Neural cell (in vitro differentiated cells): ENCODE measurements at regions not wholly inside any gene's neighbourhood (a gene's known extent, or its start where the extent isn't known, plus 50 kb on each side); places are given as distances from the start of the nearest gene placed in this dataset.

Source experiments
- CTCF ChIP-seq: fragments of 450-650 bp; IDR thresholded peaks from 2 replicates; pipeline ENCODE4 v1.5.1; 2014; ENCODE audit warnings: antibody characterized with exemption, mild to moderate bottlenecking, moderate library complexity; ENCODE audit not compliant: poor library complexity, severe bottlenecking
- EP300 ChIP-seq: fragments of 450-650 bp; conservative IDR thresholded peaks from 2 replicates; pipeline ENCODE4 v1.6.1; 2014; ENCODE audit warnings: antibody characterized with exemption, mild to moderate bottlenecking, moderate library complexity; ENCODE audit not compliant: poor library complexity, severe bottlenecking
- EZH2 ChIP-seq: fragments of 200-600, 300-800 bp; shearing (Covaris generic), sonication (generic); IDR thresholded peaks from 2 replicates; pipeline ENCODE4 v1.6.1; 2014; ENCODE audit warnings: antibody characterized with exemption, low read length, borderline replicate concordance, mild to moderate bottlenecking; ENCODE audit not compliant: insufficient read depth, poor library complexity, severe bottlenecking
- MXI1 ChIP-seq: fragments of 450-650 bp; conservative IDR thresholded peaks from 2 replicates; pipeline ENCODE4 v1.6.1; 2014; ENCODE audit warnings: antibody characterized with exemption, mild to moderate bottlenecking; ENCODE audit not compliant: poor library complexity, severe bottlenecking
- POLR2AphosphoS5 ChIP-seq: IDR thresholded peaks from 2 replicates; pipeline ENCODE4 v1.6.1; 2012
- RAD21 ChIP-seq: fragments of 450-650 bp; conservative IDR thresholded peaks from 2 replicates; pipeline ENCODE4 v1.6.1; 2014; ENCODE audit warnings: antibody characterized with exemption, mild to moderate bottlenecking, moderate library complexity
- REST ChIP-seq: IDR thresholded peaks from 2 replicates; pipeline ENCODE4 v1.6.1; 2012; ENCODE audit warnings: borderline replicate concordance
- SMC3 ChIP-seq: fragments of 450-650 bp; conservative IDR thresholded peaks from 2 replicates; pipeline ENCODE4 v1.6.1; 2014; ENCODE audit warnings: antibody characterized with exemption, mild to moderate bottlenecking, moderate library complexity; ENCODE audit not compliant: poor library complexity
- TAF1 ChIP-seq: IDR thresholded peaks from 2 replicates; pipeline ENCODE4 v1.6.1; 2012; ENCODE audit warnings: low read depth

- TF ChIP-seq CTCF, result no peak
- TF ChIP-seq POLR2AphosphoS5, result no peak
- no peak for TF ChIP-seq EZH2
- no peak for TF ChIP-seq RAD21
- TF ChIP-seq SMC3, result no peak
- no peak for TF ChIP-seq EP300
- no peak for TF ChIP-seq MXI1
- TF ChIP-seq REST, result no peak
- no peak for TF ChIP-seq TAF1
Observed at GRCh38 chr5:3382151-3382550, 213.5 kb upstream of the IRX1 start.
